GM12873 (cell line): ENCODE measurements at regions not wholly inside any gene's neighbourhood (a gene's known extent, or its start where the extent isn't known, plus 50 kb on each side); places are given as distances from the start of the nearest gene placed in this dataset.

ENCODE experiments used
- CTCF ChIP-seq: IDR thresholded peaks from 2 replicates; pipeline ENCODE4 v1.5.1; 2012; ENCODE audit warnings: low read depth, mild to moderate bottlenecking, moderate library complexity, low read length, control low read depth; ENCODE audit not compliant: insufficient read depth; ENCODE audit errors: missing control alignments

- TF ChIP-seq CTCF, result no peak
Measured at GRCh38 chr4:124118061-124118460, 594.5 kb downstream of the ANKRD50 start.

GRCh38 chr4:124121461-124121971, 591.0 kb downstream of the ANKRD50 start:
- TF ChIP-seq CTCF, result no peak

DNA sequence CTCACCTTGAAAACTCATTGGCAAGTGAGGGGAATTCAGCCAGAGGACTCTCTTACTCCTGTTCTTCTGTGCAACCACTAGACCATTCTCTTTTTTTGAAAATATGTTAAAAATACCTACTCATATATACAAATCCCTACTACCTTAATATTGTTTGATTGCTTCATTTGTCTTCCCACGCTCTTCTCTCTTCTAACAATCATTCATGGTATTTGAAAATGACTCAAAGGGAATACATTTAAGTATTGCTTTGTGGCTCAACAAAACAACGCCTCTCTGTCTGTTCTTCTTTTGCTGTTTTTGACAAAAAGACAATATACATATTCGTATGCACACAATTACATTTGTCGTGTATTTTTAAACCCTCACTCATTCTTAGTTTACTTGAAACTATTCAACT, 589.4 kb downstream of the ANKRD50 start:
- no peak for TF ChIP-seq CTCF

DNA sequence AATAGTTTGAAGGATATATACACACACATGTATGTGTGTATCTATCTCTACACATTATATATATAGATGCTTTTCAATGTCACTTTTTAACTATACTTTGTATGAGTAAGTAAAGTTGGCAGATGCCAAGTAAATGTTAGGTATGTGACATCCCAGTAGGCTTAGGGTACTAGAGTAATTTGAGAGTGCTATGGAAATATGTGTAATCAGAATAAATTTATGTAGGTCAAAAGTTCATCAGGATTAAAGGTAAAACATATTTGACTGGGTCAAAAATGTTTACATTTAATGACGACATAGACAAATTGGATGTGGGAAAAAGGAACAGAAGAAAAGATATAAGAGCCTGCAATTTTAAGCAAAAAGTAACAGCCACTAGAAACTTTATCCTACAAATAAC, 588.8 kb downstream of the ANKRD50 start:
- no peak for TF ChIP-seq CTCF

DNA sequence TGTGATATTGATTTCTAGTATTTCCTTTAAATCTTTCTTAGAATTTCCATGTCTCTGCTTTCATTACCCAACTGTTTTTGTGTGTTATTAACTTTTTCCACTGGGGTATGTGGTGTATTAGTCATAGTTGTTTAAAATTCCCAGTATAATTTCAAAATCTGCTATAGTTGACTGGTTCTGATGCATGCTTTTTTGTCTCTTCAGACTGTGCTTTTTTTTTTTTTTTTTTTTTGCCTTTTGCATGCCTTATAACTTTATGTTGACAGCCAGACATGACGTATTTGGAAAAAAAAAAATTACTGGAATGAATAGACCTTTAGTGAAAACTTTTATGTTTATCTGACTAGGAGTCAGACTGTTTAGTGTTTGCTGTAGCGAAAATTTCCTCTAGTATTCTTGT, 580.4 kb downstream of the ANKRD50 start:
- TF ChIP-seq CTCF, result no peak

GRCh38 chr4:124133753-124134152, 578.8 kb downstream of the ANKRD50 start:
- no peak for TF ChIP-seq CTCF

- TF ChIP-seq CTCF, result no peak
Measured at GRCh38 chr4:124135409-124135813, 577.1 kb downstream of the ANKRD50 start.
